Activated CD4-positive, alpha-beta T cell treated with anti-CD3 and anti-CD28 coated beads for 36 hours (primary cell): ENCODE measurements at regions not wholly inside any gene's neighbourhood (a gene's known extent, or its start where the extent isn't known, plus 50 kb on each side); places are given as distances from the start of the nearest gene placed in this dataset.

ENCODE experiments used
- ATAC-seq: fragments of 200-7000 bp; cut with Tn5 transposase; one replicate; pipeline ENCODE4 v1.10.0; 2021; ENCODE audit warnings: mild to moderate bottlenecking, moderate library complexity
- CTCF ChIA-PET: fragments of 350-600 bp; sonication (Branson Sonifier 250); formaldehyde crosslinking; loops from one replicate; lab custom pipeline; 2021; ENCODE audit warnings: antibody characterized with exemption; lab: Charles Lee
- POLR2A ChIA-PET: fragments of 350-600 bp; sonication (Branson Sonifier 250); formaldehyde crosslinking; loops from one replicate; lab custom pipeline; 2021; ENCODE audit warnings: antibody characterized with exemption, inconsistent platforms; lab: Charles Lee
- DNase-seq: peaks from one replicate; pipeline ENCODE4 v3.0.0-alpha.2; 2020
- H3K27ac Mint-ChIP-seq: one replicate; pipeline ENCODE4 v1.8.0; 2021; ENCODE audit warnings: mixed read lengths
- H3K27me3 Mint-ChIP-seq: one replicate; pipeline ENCODE4 v1.8.0; 2021; ENCODE audit warnings: mixed read lengths
- H3K36me3 Mint-ChIP-seq: one replicate; pipeline ENCODE4 v1.8.0; 2021; ENCODE audit warnings: low read depth, mixed read lengths
- H3K4me1 Mint-ChIP-seq: one replicate; pipeline ENCODE4 v1.8.0; 2021; ENCODE audit warnings: mixed read lengths
- H3K4me3 Mint-ChIP-seq: one replicate; pipeline ENCODE4 v1.8.0; 2021; ENCODE audit warnings: mild to moderate bottlenecking, moderate library complexity, mixed read lengths
- H3K9me3 Mint-ChIP-seq: one replicate; pipeline ENCODE4 v1.8.0; 2021; ENCODE audit warnings: low read depth, mixed read lengths
- intact Hi-C, 2 experiments: fragments of 100-400 bp; cut with DNase I in 1 of 2; cut with micrococcal nuclease in 1 of 2; formaldehyde crosslinking; loops; one replicate each; pipeline versions ENCODE4 v1.14.2 to v1.15.1; 2022 to 2024; cut with DNase I, micrococcal nuclease

- ATAC-seq (no peak), DNase-seq (no peak)
- ChIA-PET CTCF (interaction anchor here (0.6 to 1.2 kb wide), 7 partner anchors 15 to 407 kb away, joined by 3 to 4 read pairs (median 3); no protein-coding TSS in a partner anchor), POLR2A (no interaction called here)
- Mint-ChIP-seq H3K36me3 (no peaks in the 10 kb centered on the region), H3K4me3 (no peak overlapping the region), H3K27me3 (peaks cover 2% of the 10 kb centered on the region), H3K27ac (no peak overlapping the region), H3K4me1 (no peaks in the 10 kb centered on the region), H3K9me3 (peaks cover 4% of the 10 kb centered on the region)
- intact Hi-C loops: no loop called here
These were observed 75.6 kb upstream of the CERS6 start for GRCh38 chr2:168380500-168380899.

- ChIA-PET CTCF (interaction anchor here (0.7 to 0.8 kb wide), 2 partner anchors 44 to 324 kb away, joined by 3 read pairs; no protein-coding TSS in a partner anchor), POLR2A (no interaction called here)
- Mint-ChIP-seq H3K4me3 (no peak overlapping the region), H3K9me3 (peaks cover 2% of the 10 kb centered on the region), H3K27me3 (no peaks in the 10 kb centered on the region), H3K4me1 (no peaks in the 10 kb centered on the region), H3K36me3 (no peaks in the 10 kb centered on the region), H3K27ac (no peak overlapping the region)
- DNase-seq (no peak), ATAC-seq (no peak)
- intact Hi-C loops: no loop called here
These were observed 64.0 kb upstream of the CERS6 start for GRCh38 chr2:168392024-168392423.

GRCh38 chr2:168392797-168393196 lies 63.3 kb upstream of the CERS6 start:
- ATAC-seq (no peak), DNase-seq (no peak)
- ChIA-PET CTCF (interaction anchor here (0.7 kb wide), 1 partner anchor 325 kb away, joined by 3 read pairs; no protein-coding TSS in a partner anchor), POLR2A (no interaction called here)
- intact Hi-C loops: no loop called here
- Mint-ChIP-seq H3K27ac (no peak overlapping the region), H3K9me3 (peaks cover 2% of the 10 kb centered on the region), H3K27me3 (no peaks in the 10 kb centered on the region), H3K36me3 (no peaks in the 10 kb centered on the region), H3K4me3 (no peak overlapping the region), H3K4me1 (no peaks in the 10 kb centered on the region)

GRCh38 chr2:168394262-168394661 lies 61.8 kb upstream of the CERS6 start:
- POLR2A ChIA-PET: no interaction called here
- intact Hi-C loops: no loop called here
- H3K9me3 Mint-ChIP-seq: peaks cover 2% of the 10 kb centered on the region
- no peak for ATAC-seq
- H3K4me3 Mint-ChIP-seq: no peak overlapping the region
- no peaks in the 10 kb centered on the region for H3K36me3 Mint-ChIP-seq
- H3K4me1 Mint-ChIP-seq: no peaks in the 10 kb centered on the region
- no peaks in the 10 kb centered on the region for H3K27me3 Mint-ChIP-seq
- no peak for DNase-seq
- CTCF ChIA-PET: interaction anchor here (0.6 kb wide), 1 partner anchor 36 kb away, joined by 4 read pairs; no protein-coding TSS in a partner anchor
- H3K27ac Mint-ChIP-seq: no peak overlapping the region

- POLR2A ChIA-PET: no interaction called here
- H3K27me3 Mint-ChIP-seq: no peaks in the 10 kb centered on the region
These were observed 59.9 kb upstream of the CERS6 start for GRCh38 chr2:168396131-168396530.

GRCh38 chr2:168397629-168398028 lies 58.4 kb upstream of the CERS6 start:
- H3K36me3 Mint-ChIP-seq: no peaks in the 10 kb centered on the region
- intact Hi-C loops: no loop called here
- peaks cover 4% of the 10 kb centered on the region for H3K9me3 Mint-ChIP-seq
- no peak overlapping the region for H3K4me3 Mint-ChIP-seq
- ChIA-PET CTCF (no interaction called here), POLR2A (no interaction called here)
- ATAC-seq (no peak), DNase-seq (no peak)
- H3K4me1 Mint-ChIP-seq: no peaks in the 10 kb centered on the region
- H3K27me3 Mint-ChIP-seq: no peaks in the 10 kb centered on the region
- no peak overlapping the region for H3K27ac Mint-ChIP-seq

More at GRCh38 chr2:168396131-168396530, 59.9 kb upstream of the CERS6 start:
- intact Hi-C loops: no loop called here
- Mint-ChIP-seq H3K4me3 (no peak overlapping the region), H3K9me3 (peaks cover 4% of the 10 kb centered on the region), H3K27ac (no peak overlapping the region), H3K4me1 (no peaks in the 10 kb centered on the region), H3K36me3 (no peaks in the 10 kb centered on the region)
- ATAC-seq (no peak), DNase-seq (no peak)
- CTCF ChIA-PET: interaction anchor here (0.7 kb wide), 1 partner anchor 213 kb away, joined by 3 read pairs; no protein-coding TSS in a partner anchor

- Mint-ChIP-seq H3K4me3 (no peak overlapping the region), H3K36me3 (no peaks in the 10 kb centered on the region), H3K4me1 (peaks cover 7% of the 10 kb centered on the region), H3K9me3 (peaks cover 2% of the 10 kb centered on the region), H3K27ac (no peak overlapping the region), H3K27me3 (no peaks in the 10 kb centered on the region)
- DNase-seq: no peak
- intact Hi-C loops: no loop called here
- ChIA-PET CTCF (interaction anchor here (0.7 kb wide), 1 partner anchor 15 kb away, joined by 4 read pairs; no protein-coding TSS in a partner anchor), POLR2A (no interaction called here)
- ATAC-seq: no peak
These were observed 55.0 kb upstream of the CERS6 start for GRCh38 chr2:168401048-168401556.

- ChIA-PET POLR2A (no interaction called here), CTCF (no interaction called here)
- H3K36me3 Mint-ChIP-seq: no peaks in the 10 kb centered on the region
- H3K4me1 Mint-ChIP-seq: peaks cover 7% of the 10 kb centered on the region
- H3K27me3 Mint-ChIP-seq: no peaks in the 10 kb centered on the region
- intact Hi-C loops: no loop called here
- H3K9me3 Mint-ChIP-seq: peaks cover 2% of the 10 kb centered on the region
- ATAC-seq (no peak), DNase-seq (no peak)
- no peak overlapping the region for H3K4me3 Mint-ChIP-seq
- H3K27ac Mint-ChIP-seq: no peak overlapping the region
These were observed 54.3 kb upstream of the CERS6 start for GRCh38 chr2:168401771-168402170.

GRCh38 chr2:168402531-168402930 lies 53.5 kb upstream of the CERS6 start:
- Mint-ChIP-seq H3K4me3 (no peak overlapping the region), H3K9me3 (peaks cover 3% of the 10 kb centered on the region), H3K4me1 (peaks cover 7% of the 10 kb centered on the region), H3K27me3 (no peaks in the 10 kb centered on the region), H3K27ac (no peak overlapping the region), H3K36me3 (peaks cover under 1% of the 10 kb centered on the region)
- ATAC-seq: no peak
- no peak for DNase-seq
- POLR2A ChIA-PET: no interaction called here
- CTCF ChIA-PET: no interaction called here
- intact Hi-C loops: no loop called here

GRCh38 chr2:168403736-168404135 lies 52.3 kb upstream of the CERS6 start:
- CTCF ChIA-PET: interaction anchor here (0.5 to 0.6 kb wide), 2 partner anchors 14 to 229 kb away, joined by 4 read pairs; no protein-coding TSS in a partner anchor
- intact Hi-C loops: no loop called here
- POLR2A ChIA-PET: no interaction called here
- no peaks in the 10 kb centered on the region for H3K27me3 Mint-ChIP-seq
- peaks cover 7% of the 10 kb centered on the region for H3K4me1 Mint-ChIP-seq
- peaks cover 6% of the 10 kb centered on the region for H3K9me3 Mint-ChIP-seq
- no peak overlapping the region for H3K27ac Mint-ChIP-seq
- ATAC-seq: peak; percentile 23
- H3K4me3 Mint-ChIP-seq: no peak overlapping the region
- no peak for DNase-seq
- peaks cover 3% of the 10 kb centered on the region for H3K36me3 Mint-ChIP-seq

- Mint-ChIP-seq H3K27me3 (no peaks in the 10 kb centered on the region), H3K4me1 (peaks cover 7% of the 10 kb centered on the region), H3K36me3 (peaks cover 3% of the 10 kb centered on the region), H3K9me3 (peaks cover 6% of the 10 kb centered on the region), H3K4me3 (no peak overlapping the region), H3K27ac (no peak overlapping the region)
- ATAC-seq (no peak), DNase-seq (no peak)
- ChIA-PET CTCF (interaction anchor here (0.6 kb wide), 1 partner anchor 53 kb away, joined by 3 read pairs; no protein-coding TSS in a partner anchor), POLR2A (no interaction called here)
- intact Hi-C loops: no loop called here
These were observed 51.3 kb upstream of the CERS6 start for GRCh38 chr2:168404764-168405163.
